ENCODE measurements at regions not wholly inside any gene's neighbourhood (a gene's known extent, or its start where the extent isn't known, plus 50 kb on each side); places are given as distances from the start of the nearest gene placed in this dataset.

DNA sequence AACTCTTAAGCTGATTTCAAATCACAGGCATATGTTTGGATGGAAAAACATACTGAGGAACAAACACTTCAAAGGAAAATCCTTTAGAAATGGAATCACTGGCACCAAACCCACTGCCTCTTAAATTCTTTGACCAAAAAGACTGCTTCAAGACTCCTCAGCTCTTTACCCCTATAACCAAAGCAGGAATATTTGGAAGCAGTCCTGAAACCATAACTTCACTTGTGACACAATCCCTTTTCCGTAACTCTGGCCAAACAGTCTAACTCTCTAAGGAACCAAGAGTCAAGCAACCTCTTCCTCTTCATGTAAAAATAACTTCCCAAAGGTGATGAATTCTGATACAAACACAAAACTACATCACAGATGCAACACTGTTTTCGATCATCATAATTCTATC is 104.3 kb downstream of the MTERF1 start:
- no peaks in the 10 kb centered on the region for H3K79me2 ChIP-seq (ENCODE audit: insufficient read depth, low read length)
- H3K27ac ChIP-seq (ENCODE audit: low read depth, low read length, poor library complexity, severe bottlenecking) = no peak overlapping the region
- H3K36me3 ChIP-seq (ENCODE audit: insufficient read depth, low read length) = no peaks in the 10 kb centered on the region
- H3K4me1 ChIP-seq (ENCODE audit: insufficient read depth, low read length, severe bottlenecking) = no peaks in the 10 kb centered on the region
- no peak overlapping the region for H3K9ac ChIP-seq (ENCODE audit: low read length)
- TF ChIP-seq, protein P1, sequence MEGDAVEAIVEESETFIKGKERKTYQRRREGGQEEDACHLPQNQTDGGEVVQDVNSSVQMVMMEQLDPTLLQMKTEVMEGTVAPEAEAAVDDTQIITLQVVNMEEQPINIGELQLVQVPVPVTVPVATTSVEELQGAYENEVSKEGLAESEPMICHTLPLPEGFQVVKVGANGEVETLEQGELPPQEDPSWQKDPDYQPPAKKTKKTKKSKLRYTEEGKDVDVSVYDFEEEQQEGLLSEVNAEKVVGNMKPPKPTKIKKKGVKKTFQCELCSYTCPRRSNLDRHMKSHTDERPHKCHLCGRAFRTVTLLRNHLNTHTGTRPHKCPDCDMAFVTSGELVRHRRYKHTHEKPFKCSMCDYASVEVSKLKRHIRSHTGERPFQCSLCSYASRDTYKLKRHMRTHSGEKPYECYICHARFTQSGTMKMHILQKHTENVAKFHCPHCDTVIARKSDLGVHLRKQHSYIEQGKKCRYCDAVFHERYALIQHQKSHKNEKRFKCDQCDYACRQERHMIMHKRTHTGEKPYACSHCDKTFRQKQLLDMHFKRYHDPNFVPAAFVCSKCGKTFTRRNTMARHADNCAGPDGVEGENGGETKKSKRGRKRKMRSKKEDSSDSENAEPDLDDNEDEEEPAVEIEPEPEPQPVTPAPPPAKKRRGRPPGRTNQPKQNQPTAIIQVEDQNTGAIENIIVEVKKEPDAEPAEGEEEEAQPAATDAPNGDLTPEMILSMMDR (IDR thresholded peaks at IDR 0.05; ENCODE audit: low read length) = no peak
- no peak for TF ChIP-seq EZH2 (IDR thresholded peaks at IDR 0.05; ENCODE audit: borderline replicate concordance, low read length)
- H3K9me3 ChIP-seq (ENCODE audit: low read length) = no peaks in the 10 kb centered on the region
- no peaks in the 10 kb centered on the region for H3K9me2 ChIP-seq (ENCODE audit: low read depth, low read length)
- H2AFZ ChIP-seq (ENCODE audit: low read length) = no peak overlapping the region
- no peaks in the 10 kb centered on the region for H3K27me3 ChIP-seq (ENCODE audit: insufficient read depth, low read length)
- no peaks in the 10 kb centered on the region for H4K20me1 ChIP-seq (ENCODE audit: insufficient read depth, low read length)
- no peak overlapping the region for H3K4me2 ChIP-seq (ENCODE audit: low read length)
- no peak overlapping the region for H3K4me3 ChIP-seq (ENCODE audit: low read depth, low read length, poor library complexity, severe bottlenecking)
- no peaks in the 10 kb centered on the region for H3F3A ChIP-seq (ENCODE audit: insufficient read depth, low read length)

DNA sequence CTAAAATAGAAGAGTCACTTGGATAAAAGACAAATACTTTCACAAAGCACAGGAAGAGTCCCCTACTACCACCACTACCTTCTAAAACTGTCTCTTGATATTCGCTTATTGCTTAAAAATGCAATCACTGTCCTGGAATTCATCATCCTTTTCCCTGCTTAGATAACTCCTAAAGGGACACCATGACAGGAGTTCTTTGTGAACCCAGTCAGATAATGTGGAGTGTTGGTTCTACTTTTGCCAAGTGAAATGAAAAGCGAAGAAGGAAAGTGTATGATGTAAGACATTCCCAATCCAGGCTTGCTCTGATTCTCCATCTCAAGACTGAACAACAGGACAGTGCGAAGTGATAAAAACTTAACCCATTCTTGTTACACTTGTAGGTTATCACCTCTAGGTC is 103.0 kb downstream of the MTERF1 start:
- no peaks in the 10 kb centered on the region for H3K4me1 ChIP-seq (ENCODE audit: insufficient read depth, low read length, severe bottlenecking)
- no peak overlapping the region for H3K4me3 ChIP-seq (ENCODE audit: low read depth, low read length, poor library complexity, severe bottlenecking)
- no peaks in the 10 kb centered on the region for H4K20me1 ChIP-seq (ENCODE audit: insufficient read depth, low read length)
- no peaks in the 10 kb centered on the region for H3K9me2 ChIP-seq (ENCODE audit: low read depth, low read length)
- H3K9me3 ChIP-seq (ENCODE audit: low read length) = no peaks in the 10 kb centered on the region
- H3K79me2 ChIP-seq (ENCODE audit: insufficient read depth, low read length) = no peaks in the 10 kb centered on the region
- no peak overlapping the region for H3K4me2 ChIP-seq (ENCODE audit: low read length)
- H3F3A ChIP-seq (ENCODE audit: insufficient read depth, low read length) = no peaks in the 10 kb centered on the region
- no peak overlapping the region for H3K9ac ChIP-seq (ENCODE audit: low read length)
- no peaks in the 10 kb centered on the region for H3K36me3 ChIP-seq (ENCODE audit: insufficient read depth, low read length)
- no peaks in the 10 kb centered on the region for H3K27me3 ChIP-seq (ENCODE audit: insufficient read depth, low read length)
- H3K27ac ChIP-seq (ENCODE audit: low read depth, low read length, poor library complexity, severe bottlenecking) = no peak overlapping the region
- no peak for TF ChIP-seq EZH2 (IDR thresholded peaks at IDR 0.05; ENCODE audit: borderline replicate concordance, low read length)
- TF ChIP-seq, protein P1 (IDR thresholded peaks at IDR 0.05; ENCODE audit: low read length) = no peak
- H2AFZ ChIP-seq (ENCODE audit: low read length) = no peak overlapping the region

DNA sequence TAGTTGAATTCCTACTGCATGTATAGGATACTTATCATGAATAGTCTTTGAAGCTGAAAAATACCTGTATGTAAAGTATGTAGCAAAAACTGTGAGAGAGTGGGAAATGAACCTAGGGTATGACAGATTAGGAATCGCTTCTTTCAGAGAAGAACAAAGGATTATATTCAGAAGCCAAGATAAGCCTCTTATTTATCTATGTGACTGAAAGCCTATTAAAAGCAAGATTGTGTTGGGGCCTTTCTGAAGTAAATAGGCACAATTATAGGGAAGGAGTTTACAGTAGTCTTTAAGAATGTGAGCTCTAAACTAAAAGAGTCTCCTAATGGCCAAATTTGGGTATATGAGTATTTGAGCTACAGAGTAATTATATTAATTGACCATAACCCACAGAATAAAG is 102.1 kb downstream of the MTERF1 start:
- Histone ChIP-seq H3K4me2 (ENCODE audit: low read length) (no peak overlapping the region), H2AFZ (ENCODE audit: low read length) (no peak overlapping the region), H3K36me3 (ENCODE audit: insufficient read depth, low read length) (no peaks in the 10 kb centered on the region), H3K9me3 (ENCODE audit: low read length) (no peaks in the 10 kb centered on the region), H3K27me3 (ENCODE audit: insufficient read depth, low read length) (no peaks in the 10 kb centered on the region), H3K27ac (ENCODE audit: low read depth, low read length, poor library complexity, severe bottlenecking) (no peak overlapping the region), H3K4me3 (ENCODE audit: low read depth, low read length, poor library complexity, severe bottlenecking) (no peak overlapping the region), H3K4me1 (ENCODE audit: insufficient read depth, low read length, severe bottlenecking) (no peaks in the 10 kb centered on the region), H4K20me1 (ENCODE audit: insufficient read depth, low read length) (no peaks in the 10 kb centered on the region), H3K79me2 (ENCODE audit: insufficient read depth, low read length) (no peaks in the 10 kb centered on the region), H3K9ac (ENCODE audit: low read length) (no peak overlapping the region), H3K9me2 (ENCODE audit: low read depth, low read length) (no peaks in the 10 kb centered on the region), H3F3A (ENCODE audit: insufficient read depth, low read length) (no peaks in the 10 kb centered on the region)
- TF ChIP-seq, protein P1 (IDR thresholded peaks at IDR 0.05; ENCODE audit: low read length) = no peak
- TF ChIP-seq EZH2 (IDR thresholded peaks at IDR 0.05; ENCODE audit: borderline replicate concordance, low read length) = no peak

All from OCI-LY1 (cell line).